Posterior vena cava (tissue), 2 donors: ENCODE measurements at regions not wholly inside any gene's neighbourhood (a gene's known extent, or its start where the extent isn't known, plus 50 kb on each side); places are given as distances from the start of the nearest gene placed in this dataset.

Experiments
- DNase-seq: peaks from one replicate; pipeline ENCODE4 v3.0.0-alpha.2; 2020; ENCODE audit warnings: low spot score
- intact Hi-C, 2 donors: fragments of 100-400 bp; cut with DNase I; formaldehyde crosslinking; loops; one replicate each; pipeline versions ENCODE4 v1.14.1 to v1.14.2; 2022 to 2023
- donor health status: DM: yes; HTN: yes; CAD: no.
- donor health status: DM: yes; HTN: yes; CAD: no.

DNA sequence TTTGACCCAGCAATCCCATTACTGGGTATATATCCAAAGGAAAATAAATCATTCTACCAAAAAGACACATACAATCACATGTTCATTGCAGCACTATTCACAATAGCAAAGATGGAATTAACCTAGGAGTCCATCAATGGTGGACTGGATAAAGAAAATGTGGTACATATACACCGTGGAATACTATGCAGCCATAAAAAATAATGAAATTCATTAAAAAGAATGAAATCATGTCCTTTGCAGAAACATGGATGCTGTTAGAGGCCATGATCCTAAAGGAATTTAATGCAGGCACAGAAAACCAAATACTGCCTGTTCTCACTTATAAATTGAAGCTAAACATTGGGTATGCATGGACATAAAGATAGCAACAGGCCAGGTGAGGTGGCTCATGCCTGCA is 61.9 kb upstream of the BMP6 start:
- DNase-seq, result no peak
- intact Hi-C loops, result no loop called here

DNA sequence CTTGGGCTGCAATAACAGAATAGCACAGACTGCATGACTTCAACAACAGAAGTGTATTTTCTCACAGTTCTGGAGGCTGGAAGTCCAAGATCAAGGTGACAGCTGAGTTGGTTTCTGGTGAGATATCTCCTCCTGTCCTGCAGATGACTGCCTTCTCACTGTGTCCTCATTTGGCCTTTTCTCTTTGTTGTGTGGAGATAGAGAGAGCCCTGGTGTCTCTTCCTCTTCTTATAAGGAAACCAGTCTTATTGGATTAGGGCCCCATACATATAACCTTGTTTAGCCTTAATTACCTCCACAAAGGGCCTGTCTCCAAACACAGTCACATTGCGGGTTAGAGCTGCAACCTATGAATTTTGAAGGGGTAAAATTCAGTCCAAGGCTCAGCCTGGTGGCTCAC is 57.0 kb upstream of the BMP6 start:
- DNase-seq, result no peak
- intact Hi-C loops, result no loop called here

DNA sequence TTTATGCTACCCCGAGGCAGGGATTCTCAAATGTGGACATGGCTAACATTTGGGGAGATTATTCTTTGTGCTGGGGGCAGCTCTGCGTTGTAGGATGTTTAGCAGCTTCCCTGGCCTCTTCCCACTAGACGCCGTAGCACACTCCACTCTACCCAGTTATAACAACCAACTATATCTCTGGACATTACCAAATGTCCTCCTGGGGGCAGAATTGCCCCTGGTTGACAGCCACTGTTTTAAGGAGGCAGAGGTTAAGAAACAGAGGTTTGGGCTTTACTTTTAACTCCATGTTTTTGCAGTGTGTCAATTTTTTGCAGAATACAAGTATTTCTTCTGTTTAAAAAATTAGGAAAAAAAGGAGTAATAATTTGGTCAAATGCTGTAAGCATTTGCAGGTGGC is 56.2 kb upstream of the BMP6 start:
- no peak for DNase-seq
- intact Hi-C loops, result loop anchor here in 1 of 2 donors (5.0 kb wide), 1 partner anchor 542 kb away; no protein-coding TSS in a partner anchor

DNA sequence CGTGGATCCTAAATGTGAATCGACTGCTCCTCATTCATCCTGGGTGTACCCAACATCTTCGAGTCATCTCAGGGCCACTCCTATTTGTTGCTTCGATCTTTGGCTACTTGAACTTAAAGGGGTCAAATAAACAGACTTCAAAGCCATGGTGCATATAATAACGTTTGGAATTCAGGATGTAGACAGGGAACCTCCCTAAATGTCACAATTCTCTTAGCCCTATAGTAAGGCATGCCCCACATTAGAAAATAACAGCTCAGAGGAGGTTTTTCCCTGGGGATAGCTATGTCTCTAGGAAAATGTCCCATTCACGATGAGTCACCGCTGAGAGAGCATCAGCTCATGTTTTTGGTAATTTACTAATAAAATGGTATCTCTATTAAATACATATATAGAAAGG is 54.8 kb upstream of the BMP6 start:
- intact Hi-C loops, result loop anchor here in 1 of 2 donors (5.0 kb wide), 1 partner anchor 544 kb away; no protein-coding TSS in a partner anchor
- DNase-seq, result no peak

DNA sequence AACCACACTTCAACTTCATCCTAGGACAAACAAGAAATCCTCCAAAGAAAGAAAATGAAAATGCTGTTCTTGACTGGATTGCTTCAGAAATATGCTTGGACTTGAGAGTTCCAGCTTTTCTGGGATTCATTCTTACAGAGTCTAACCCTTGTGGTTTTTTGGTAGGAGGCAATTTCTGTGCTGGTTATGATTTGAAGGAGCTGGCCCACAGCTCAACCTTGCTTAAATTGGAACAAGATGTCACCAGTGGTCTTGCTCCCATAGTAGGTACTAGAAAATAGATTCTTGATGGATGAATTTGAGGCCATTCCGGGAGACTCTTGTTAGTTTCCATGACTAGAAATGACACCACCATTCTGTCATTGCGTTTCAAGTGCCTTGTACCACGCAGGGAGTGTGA is 54.3 kb upstream of the BMP6 start:
- no peak for DNase-seq
- intact Hi-C loops, result loop anchor here in 1 of 2 donors (5.0 kb wide), 1 partner anchor 544 kb away; no protein-coding TSS in a partner anchor

DNA sequence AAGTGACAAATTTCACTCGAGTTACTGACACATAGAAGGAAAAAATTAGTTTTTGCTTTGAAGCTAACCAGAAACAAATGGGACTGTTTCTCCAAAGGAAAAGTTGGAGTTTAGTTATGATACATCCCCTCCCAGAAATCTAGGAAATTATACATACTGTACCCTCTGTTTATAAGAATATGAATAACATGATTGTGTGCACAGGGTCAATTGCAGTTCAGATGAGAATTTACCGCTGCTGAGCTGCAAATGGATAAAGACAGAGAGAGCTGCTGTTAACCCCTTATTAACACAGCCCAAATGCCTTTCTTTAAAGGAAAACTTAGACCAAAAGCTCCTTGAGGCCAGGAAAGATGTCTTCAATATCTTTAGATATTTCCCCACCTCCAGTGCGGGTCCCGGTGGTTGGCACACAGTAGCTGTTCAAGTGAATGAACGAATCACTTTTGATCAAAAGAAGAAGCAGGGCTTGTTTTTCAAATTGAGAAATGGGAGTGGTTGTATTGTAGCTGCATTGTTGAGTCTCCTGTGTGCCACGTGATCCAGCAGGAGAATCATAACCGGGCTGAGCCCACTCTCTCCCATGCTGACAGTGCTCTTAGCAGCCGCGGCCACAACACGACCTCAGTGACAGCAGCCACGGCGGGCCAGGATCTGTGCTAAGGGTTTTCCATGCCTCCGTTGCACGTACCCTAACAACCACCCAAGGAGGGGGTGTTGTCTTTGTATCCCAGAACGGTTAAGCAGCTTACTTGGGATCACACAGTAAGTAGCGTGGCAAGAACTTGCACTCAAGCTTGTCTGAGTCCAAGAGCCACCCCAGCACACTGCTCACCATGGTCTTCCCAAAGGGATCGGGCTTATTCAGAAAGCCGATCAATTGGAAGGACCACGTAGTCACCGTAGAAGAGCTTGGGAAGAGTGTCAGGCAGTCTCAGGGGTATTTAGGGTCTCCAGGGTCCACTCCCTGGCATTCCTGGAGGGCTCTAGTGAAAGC is 53.5 kb upstream of the BMP6 start:
- no peak for DNase-seq
- intact Hi-C loops, result loop anchor here in 1 of 2 donors (5.0 kb wide), 1 partner anchor 545 kb away; no protein-coding TSS in a partner anchor

DNA sequence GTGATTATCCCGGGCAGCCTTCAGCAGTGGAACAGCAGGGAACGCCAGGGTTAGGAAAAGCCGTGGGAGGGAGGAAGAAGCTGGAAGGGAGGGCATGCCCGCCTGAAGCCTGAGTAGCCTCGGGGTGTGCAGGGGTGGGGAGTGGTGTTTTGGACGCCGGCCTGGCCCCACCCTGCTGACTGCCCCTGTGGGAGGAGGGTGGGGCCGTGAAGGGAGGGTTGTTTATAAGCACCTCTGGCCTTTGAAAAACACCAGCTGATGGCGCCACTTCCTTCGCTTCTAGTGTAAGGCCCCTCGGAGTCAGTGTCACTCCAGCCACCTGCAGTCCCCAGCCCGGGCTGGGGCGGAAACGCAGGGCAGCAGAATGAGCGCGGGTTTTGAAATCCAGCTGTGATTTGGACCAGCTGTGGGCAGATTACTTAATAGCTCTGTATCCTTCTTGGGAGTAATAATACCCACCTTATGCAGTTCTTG is 52.8 kb upstream of the BMP6 start:
- no peak for DNase-seq
- intact Hi-C loops, result loop anchor here in 1 of 2 donors (5.0 kb wide), 1 partner anchor 546 kb away; no protein-coding TSS in a partner anchor

DNA sequence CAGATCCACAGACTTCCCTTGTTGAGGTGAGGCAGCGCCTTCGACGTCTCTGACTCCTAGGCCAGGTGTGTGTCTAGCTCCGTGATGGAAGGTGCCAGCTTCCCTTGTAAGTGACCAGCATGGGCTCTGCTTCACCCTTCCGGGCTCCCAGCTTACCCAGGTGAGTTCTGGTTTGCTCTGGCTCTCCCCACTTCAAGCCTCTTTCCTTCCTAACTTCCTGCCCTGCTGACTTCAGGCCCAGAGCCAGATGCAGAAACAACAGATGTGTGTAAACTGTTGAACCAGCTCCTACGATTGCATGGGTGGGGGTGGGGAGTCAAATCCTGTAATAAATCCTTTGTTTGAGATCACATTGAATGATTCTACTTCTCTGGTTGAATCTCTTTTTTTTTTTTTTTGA is 51.6 kb upstream of the BMP6 start:
- DNase-seq, result no peak
- intact Hi-C loops, result loop anchor here in 1 of 2 donors (5.0 kb wide), 1 partner anchor 547 kb away; no protein-coding TSS in a partner anchor

DNA sequence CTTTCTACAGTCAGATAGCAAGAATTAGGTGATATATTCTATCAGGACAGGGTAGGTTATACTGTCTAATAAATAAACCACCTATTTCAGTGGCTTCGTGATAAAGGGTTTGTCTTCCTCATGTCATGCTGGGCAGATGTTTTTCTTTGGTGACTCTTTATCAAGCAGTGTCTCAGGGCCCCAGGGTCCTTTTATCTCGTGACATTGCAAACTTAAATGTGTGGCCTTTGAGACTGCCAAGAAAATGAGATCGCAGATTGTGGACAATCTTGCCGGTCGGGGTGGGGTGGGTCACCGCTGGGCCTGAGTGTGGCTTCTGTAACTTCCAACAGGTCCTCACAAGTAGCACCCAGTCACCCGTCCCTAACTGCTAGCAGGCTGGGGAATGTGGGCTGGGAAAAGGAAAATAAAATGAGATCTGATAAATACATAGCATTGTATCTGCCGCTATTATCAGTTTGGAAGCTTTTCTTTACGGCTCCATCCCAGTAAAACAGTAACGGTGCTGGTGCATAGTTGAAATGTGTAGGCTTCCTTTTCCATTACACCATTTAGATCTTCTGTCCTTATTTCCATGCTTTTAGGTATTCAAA is 50.5 kb upstream of the BMP6 start:
- DNase-seq, result no peak
- intact Hi-C loops, result no loop called here
